Testis (tissue), 2 donors: ENCODE measurements at regions not wholly inside any gene's neighbourhood (a gene's known extent, or its start where the extent isn't known, plus 50 kb on each side); places are given as distances from the start of the nearest gene placed in this dataset.

Experiments used
- CTCF ChIP-seq, 3 experiments: fragments of 450-650 bp in 2 of 3; fragments of 200-600 bp in 1 of 3; sonication (generic) in 1 of 3; IDR thresholded peaks; one replicate each; pipeline ENCODE4 v1.5.1; 2016 to 2019; ENCODE audit warnings: antibody characterized with exemption in 3 of 3, mild to moderate bottlenecking in 2 of 3, moderate library complexity in 1 of 3
- POLR2A ChIP-seq: fragments of 450-650 bp; IDR thresholded peaks from one replicate; pipeline ENCODE4 v1.6.1; 2017; ENCODE audit warnings: antibody characterized with exemption, mild to moderate bottlenecking, moderate library complexity

GRCh38 chr2:220014961-220015360 is 387.5 kb downstream of the SLC4A3 start:
- TF ChIP-seq CTCF (IDR thresholded peaks at IDR 0.05) (no peak), POLR2A (no peak)
